DND-41 (cell line): ENCODE measurements at regions not wholly inside any gene's neighbourhood (a gene's known extent, or its start where the extent isn't known, plus 50 kb on each side); places are given as distances from the start of the nearest gene placed in this dataset.

Experiments
- ATAC-seq: fragments of 200-7000 bp; cut with Tn5 transposase; 3 replicates; pipeline ENCODE4 v1.9.1; 2021; ENCODE audit warnings: low read depth; ENCODE audit not compliant: insufficient read depth
- DNase-seq: peaks from one replicate; pipeline ENCODE4 v3.0.0-alpha.2; 2020
- H2AFZ ChIP-seq: 2 replicates; pipeline ENCODE4 v1.6.0; 2012; ENCODE audit warnings: low read depth, low read length
- H3K27ac ChIP-seq: 2 replicates; pipeline ENCODE4 v1.5.1; 2012; ENCODE audit warnings: low read length, inconsistent platforms
- H3K27me3 ChIP-seq: fragments of 200-600 bp; sonication (generic); 2 replicates; pipeline ENCODE4 v1.6.0; 2012; ENCODE audit warnings: low read length, mild to moderate bottlenecking, inconsistent platforms; ENCODE audit not compliant: insufficient read depth, poor library complexity
- H3K36me3 ChIP-seq: 2 replicates; pipeline ENCODE4 v1.5.1; 2012; ENCODE audit warnings: low read length, inconsistent platforms; ENCODE audit not compliant: insufficient read depth
- H3K4me1 ChIP-seq: 2 replicates; pipeline ENCODE4 v1.5.1; 2012; ENCODE audit warnings: mild to moderate bottlenecking, low read length; ENCODE audit not compliant: insufficient read depth
- H3K4me2 ChIP-seq: 2 replicates; pipeline ENCODE4 v1.6.0; 2012; ENCODE audit warnings: mild to moderate bottlenecking, moderate library complexity, low read length, inconsistent platforms; ENCODE audit not compliant: insufficient read depth
- H3K4me3 ChIP-seq, 2 experiments: fragments of 200-600 bp in 1 of 2; shearing (Covaris generic) in 1 of 2; 2 replicates each; pipeline ENCODE4 v1.5.1; 2012 to 2016; ENCODE audit warnings: inconsistent platforms in 2 of 2, low read length in 2 of 2, mild to moderate bottlenecking in 2 of 2, low read depth in 1 of 2, moderate library complexity in 1 of 2
- H3K79me2 ChIP-seq: 2 replicates; pipeline ENCODE4 v1.6.0; 2012; ENCODE audit warnings: low read length, inconsistent platforms; ENCODE audit not compliant: insufficient read depth
- H3K9ac ChIP-seq: 2 replicates; pipeline ENCODE4 v1.6.0; 2012; ENCODE audit warnings: low read depth, mild to moderate bottlenecking, inconsistent platforms, low read length, moderate library complexity
- H3K9me3 ChIP-seq: 2 replicates; pipeline ENCODE4 v1.5.1; 2012; ENCODE audit warnings: low read length, moderate library complexity, mild to moderate bottlenecking, inconsistent platforms; ENCODE audit not compliant: insufficient read depth, severe bottlenecking
- H4K20me1 ChIP-seq: 2 replicates; pipeline ENCODE4 v1.6.0; 2012; ENCODE audit warnings: low read length; ENCODE audit not compliant: insufficient read depth
- CTCF ChIP-seq: IDR thresholded peaks from 2 replicates; pipeline ENCODE4 v1.5.1; 2012; ENCODE audit warnings: borderline replicate concordance, low read length, moderate library complexity, mild to moderate bottlenecking; ENCODE audit not compliant: poor library complexity, severe bottlenecking; ENCODE audit errors: extremely low read depth
- EZH2 ChIP-seq: IDR thresholded peaks from 3 replicates; pipeline ENCODE4 v1.6.1; 2012; ENCODE audit warnings: borderline replicate concordance, low read depth, mild to moderate bottlenecking, moderate library complexity, low read length, inconsistent platforms; ENCODE audit not compliant: severe bottlenecking

- H3K27ac ChIP-seq = no peak overlapping the region
- no peak for DNase-seq
- no peaks in the 10 kb centered on the region for H3K79me2 ChIP-seq
- H3K27me3 ChIP-seq = peaks cover 7% of the 10 kb centered on the region
- TF ChIP-seq EZH2 (no peak), CTCF (no peak)
- 0 out of 2 replicates have a peak, but pooled peaks cover 3% of the 10 kb centered on the region for H4K20me1 ChIP-seq
- H3K4me2 ChIP-seq = no peak overlapping the region
- H3K4me3 ChIP-seq = no peak overlapping the region
- no peaks in the 10 kb centered on the region for H3K9me3 ChIP-seq
- H2AFZ ChIP-seq = no peak overlapping the region
- no peaks in the 10 kb centered on the region for H3K4me1 ChIP-seq
- no peak overlapping the region for H3K9ac ChIP-seq
- ATAC-seq = no peak
- no peaks in the 10 kb centered on the region for H3K36me3 ChIP-seq
These were observed 775.6 kb downstream of the BRD1 start for GRCh38 chr22:49052023-49052538.

DNA sequence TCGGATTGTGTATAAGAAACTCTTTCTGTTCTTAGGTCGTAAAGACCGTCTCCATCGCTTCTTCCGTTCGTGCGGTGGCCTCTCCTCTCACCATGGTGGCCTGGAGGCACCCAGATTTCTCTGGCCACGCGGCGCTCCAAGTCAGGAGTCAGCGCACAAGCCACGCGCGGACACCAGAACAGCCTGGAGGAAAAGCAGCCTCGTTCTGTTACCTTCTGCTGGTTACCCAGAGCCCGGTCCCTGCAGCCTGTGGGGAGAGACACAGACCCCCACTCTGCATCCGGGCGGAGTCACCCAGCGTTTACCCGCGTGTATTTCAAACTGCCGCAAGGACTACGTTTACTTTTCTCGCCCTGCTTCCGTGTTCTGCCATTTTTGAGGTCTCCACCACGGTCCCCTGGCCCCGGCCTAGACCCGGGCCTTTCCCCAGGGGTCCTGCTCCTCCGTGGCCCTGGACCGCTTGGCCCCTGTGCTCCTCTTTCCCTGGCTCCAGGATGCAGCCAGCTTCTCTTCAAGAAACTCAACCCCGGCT lies 776.1 kb downstream of the BRD1 start:
- no peak overlapping the region for H3K9ac ChIP-seq
- H3K4me2 ChIP-seq = no peak overlapping the region
- H2AFZ ChIP-seq = no peak overlapping the region
- peaks cover 7% of the 10 kb centered on the region for H3K27me3 ChIP-seq
- TF ChIP-seq EZH2 = no peak
- TF ChIP-seq CTCF = no peak
- H3K27ac ChIP-seq = no peak overlapping the region
- no peak overlapping the region for H3K4me3 ChIP-seq
- H3K79me2 ChIP-seq = no peaks in the 10 kb centered on the region
- H3K4me1 ChIP-seq = no peaks in the 10 kb centered on the region
- DNase-seq = no peak
- H4K20me1 ChIP-seq = 0 out of 2 replicates have a peak, but pooled peaks cover 5% of the 10 kb centered on the region
- H3K36me3 ChIP-seq = no peaks in the 10 kb centered on the region
- ATAC-seq = no peak
- H3K9me3 ChIP-seq = no peaks in the 10 kb centered on the region

GRCh38 chr22:49049691-49050090 lies 778.0 kb downstream of the BRD1 start:
- Histone ChIP-seq H3K79me2 (no peaks in the 10 kb centered on the region), H3K9ac (no peak overlapping the region), H3K27me3 (peaks cover 7% of the 10 kb centered on the region), H2AFZ (no peak overlapping the region), H3K9me3 (no peaks in the 10 kb centered on the region), H3K27ac (no peak overlapping the region), H3K36me3 (no peaks in the 10 kb centered on the region), H3K4me3 (no peak overlapping the region), H3K4me2 (no peak overlapping the region), H3K4me1 (no peaks in the 10 kb centered on the region), H4K20me1 (0 out of 2 replicates have a peak, but pooled peaks cover 10% of the 10 kb centered on the region)
- TF ChIP-seq EZH2 (no peak), CTCF (no peak)
- DNase-seq = no peak
- ATAC-seq = no peak
